Prostate gland (tissue), 2 donors: ENCODE measurements at regions not wholly inside any gene's neighbourhood (a gene's known extent, or its start where the extent isn't known, plus 50 kb on each side); places are given as distances from the start of the nearest gene placed in this dataset.
"Not testable (repeated sequence)": the region's sequence is repeated elsewhere in the genome, so short reads cannot be mapped to it uniquely, and the experiment has no call there.

ENCODE experiments used
- POLR2AphosphoS5 ChIP-seq: sonication (generic); formaldehyde crosslinking; IDR thresholded peaks from one replicate; pipeline ENCODE4 v1.6.1; 2017; ENCODE audit warnings: antibody characterized with exemption
- TF ChIP-seq, protein P1 (sequence below), 4 experiments: fragments of 200-600 bp in 2 of 4; fragments of 450-650 bp in 2 of 4; sonication (generic) in 2 of 4; IDR thresholded peaks; 1 replicate in 3 of 4; 2 replicates in 1 of 4; pipeline ENCODE4 v1.5.1; 2016 to 2019; ENCODE audit warnings: antibody characterized with exemption in 4 of 4, mild to moderate bottlenecking in 2 of 4, moderate library complexity in 2 of 4

DNA sequence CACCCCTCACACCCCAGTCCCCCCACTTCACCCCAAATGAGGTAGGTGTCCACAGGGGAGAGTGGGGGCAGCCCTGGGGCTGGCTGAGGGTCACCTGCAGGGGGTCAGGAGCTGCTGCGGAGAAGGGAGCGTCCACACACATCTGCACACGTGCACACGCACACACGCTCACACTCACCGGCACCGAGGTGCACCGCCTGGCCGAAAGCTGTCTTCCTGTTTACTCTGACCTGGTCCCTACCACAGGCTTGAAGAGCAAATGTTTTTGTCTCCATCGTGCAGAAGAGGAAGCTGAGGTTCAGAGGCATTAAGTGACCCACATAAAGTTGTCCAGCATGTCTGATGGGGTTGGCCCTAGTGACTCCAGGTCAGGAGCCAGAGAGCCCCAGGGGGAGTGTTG lies 4382.1 kb upstream of the TPTE start:
- TF ChIP-seq, protein P1, sequence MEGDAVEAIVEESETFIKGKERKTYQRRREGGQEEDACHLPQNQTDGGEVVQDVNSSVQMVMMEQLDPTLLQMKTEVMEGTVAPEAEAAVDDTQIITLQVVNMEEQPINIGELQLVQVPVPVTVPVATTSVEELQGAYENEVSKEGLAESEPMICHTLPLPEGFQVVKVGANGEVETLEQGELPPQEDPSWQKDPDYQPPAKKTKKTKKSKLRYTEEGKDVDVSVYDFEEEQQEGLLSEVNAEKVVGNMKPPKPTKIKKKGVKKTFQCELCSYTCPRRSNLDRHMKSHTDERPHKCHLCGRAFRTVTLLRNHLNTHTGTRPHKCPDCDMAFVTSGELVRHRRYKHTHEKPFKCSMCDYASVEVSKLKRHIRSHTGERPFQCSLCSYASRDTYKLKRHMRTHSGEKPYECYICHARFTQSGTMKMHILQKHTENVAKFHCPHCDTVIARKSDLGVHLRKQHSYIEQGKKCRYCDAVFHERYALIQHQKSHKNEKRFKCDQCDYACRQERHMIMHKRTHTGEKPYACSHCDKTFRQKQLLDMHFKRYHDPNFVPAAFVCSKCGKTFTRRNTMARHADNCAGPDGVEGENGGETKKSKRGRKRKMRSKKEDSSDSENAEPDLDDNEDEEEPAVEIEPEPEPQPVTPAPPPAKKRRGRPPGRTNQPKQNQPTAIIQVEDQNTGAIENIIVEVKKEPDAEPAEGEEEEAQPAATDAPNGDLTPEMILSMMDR (IDR thresholded peaks at IDR 0.05), result not testable (repeated sequence)
- TF ChIP-seq POLR2AphosphoS5, result not testable (repeated sequence)
